Fibroblast of pulmonary artery (primary cell): ENCODE measurements at regions not wholly inside any gene's neighbourhood (a gene's known extent, or its start where the extent isn't known, plus 50 kb on each side); places are given as distances from the start of the nearest gene placed in this dataset.

ENCODE experiments used
- DNase-seq: peaks from one replicate; pipeline ENCODE4 v3.0.0-alpha.2; 2010; ENCODE audit warnings: low read depth
- H3K4me3 ChIP-seq: replicated peaks from 2 replicates; pipeline ENCODE4 v1.5.1; 2011; ENCODE audit warnings: low read depth, mild to moderate bottlenecking, control low read depth, low read length, moderate library complexity
- TF ChIP-seq, protein P1 (sequence below): IDR thresholded peaks from 2 replicates; pipeline ENCODE4 v1.5.1; 2011; ENCODE audit warnings: mild to moderate bottlenecking, control low read depth, low read length, inconsistent platforms; ENCODE audit errors: missing control alignments

DNA sequence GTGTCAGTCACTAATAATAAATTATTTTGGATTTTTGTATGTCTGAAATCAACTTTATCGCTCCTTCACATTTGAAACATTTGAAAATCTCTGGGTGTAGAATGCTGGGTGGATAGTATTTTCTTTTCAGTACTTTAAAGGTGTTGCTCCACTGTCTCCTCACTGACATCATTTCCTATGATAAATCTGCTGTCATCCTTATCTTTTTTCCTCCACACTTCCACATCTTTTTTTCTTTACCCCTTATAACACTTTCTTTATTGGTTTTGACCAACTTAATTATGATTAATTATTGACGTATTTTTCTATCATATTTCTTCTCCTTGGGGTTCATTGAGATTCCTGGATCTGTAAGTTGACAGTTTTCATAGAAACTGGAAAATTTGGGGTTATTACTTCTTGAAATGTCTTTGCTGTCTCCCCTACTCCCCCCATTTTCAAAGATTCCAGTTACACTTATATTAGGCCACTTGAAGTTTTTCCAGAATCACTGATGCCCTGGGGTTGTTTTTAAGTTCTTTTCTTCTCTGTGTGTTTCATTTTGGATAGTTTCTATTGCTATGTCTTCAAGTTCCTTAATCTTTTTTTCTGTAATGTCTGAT, 177.5 kb upstream of the DIO3 start:
- DNase-seq = no peak
- no peak overlapping the region for H3K4me3 ChIP-seq
- TF ChIP-seq, protein P1, sequence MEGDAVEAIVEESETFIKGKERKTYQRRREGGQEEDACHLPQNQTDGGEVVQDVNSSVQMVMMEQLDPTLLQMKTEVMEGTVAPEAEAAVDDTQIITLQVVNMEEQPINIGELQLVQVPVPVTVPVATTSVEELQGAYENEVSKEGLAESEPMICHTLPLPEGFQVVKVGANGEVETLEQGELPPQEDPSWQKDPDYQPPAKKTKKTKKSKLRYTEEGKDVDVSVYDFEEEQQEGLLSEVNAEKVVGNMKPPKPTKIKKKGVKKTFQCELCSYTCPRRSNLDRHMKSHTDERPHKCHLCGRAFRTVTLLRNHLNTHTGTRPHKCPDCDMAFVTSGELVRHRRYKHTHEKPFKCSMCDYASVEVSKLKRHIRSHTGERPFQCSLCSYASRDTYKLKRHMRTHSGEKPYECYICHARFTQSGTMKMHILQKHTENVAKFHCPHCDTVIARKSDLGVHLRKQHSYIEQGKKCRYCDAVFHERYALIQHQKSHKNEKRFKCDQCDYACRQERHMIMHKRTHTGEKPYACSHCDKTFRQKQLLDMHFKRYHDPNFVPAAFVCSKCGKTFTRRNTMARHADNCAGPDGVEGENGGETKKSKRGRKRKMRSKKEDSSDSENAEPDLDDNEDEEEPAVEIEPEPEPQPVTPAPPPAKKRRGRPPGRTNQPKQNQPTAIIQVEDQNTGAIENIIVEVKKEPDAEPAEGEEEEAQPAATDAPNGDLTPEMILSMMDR = no peak

DNA sequence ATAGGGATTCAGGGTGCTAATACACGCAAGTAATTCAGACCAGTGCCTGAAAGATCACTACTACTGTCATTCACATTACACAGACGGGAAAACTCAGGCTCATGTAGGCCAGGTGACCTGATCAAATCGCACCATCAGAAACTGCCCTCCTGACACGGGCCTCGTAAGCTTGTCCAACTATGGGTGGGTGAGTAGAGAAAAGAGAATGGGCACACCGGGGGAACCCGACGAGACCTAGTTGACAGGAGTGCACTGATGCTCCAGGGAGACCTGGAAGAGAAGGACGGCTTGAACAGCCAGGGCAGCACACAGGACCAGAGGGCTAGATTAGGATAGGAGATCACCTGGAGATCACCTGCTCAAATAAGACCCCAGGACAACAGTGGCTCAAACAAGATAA, 166.9 kb upstream of the DIO3 start:
- TF ChIP-seq, protein P1 = no peak
- H3K4me3 ChIP-seq = no peak overlapping the region
- DNase-seq = no peak

DNA sequence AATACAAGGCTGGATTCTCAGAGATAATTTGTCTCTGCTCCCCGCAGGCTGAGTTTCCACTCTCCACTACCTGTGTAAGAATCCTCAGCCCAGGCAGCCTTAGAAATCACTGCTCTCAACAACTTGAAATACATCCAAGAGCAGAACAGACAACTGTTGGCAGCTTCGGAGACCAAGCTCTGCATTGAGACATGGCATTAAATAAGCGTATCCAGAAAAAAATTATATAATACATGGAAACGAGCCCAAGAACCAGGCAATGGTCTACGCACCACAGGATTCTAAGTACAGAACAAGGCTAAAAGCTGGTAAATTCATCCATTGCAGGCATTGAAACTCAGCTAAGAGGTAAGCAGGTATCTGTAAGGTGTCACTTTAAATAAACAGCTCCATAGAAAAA, 165.5 kb upstream of the DIO3 start:
- TF ChIP-seq, protein P1 = no peak
- no peak overlapping the region for H3K4me3 ChIP-seq
- DNase-seq = no peak

DNA sequence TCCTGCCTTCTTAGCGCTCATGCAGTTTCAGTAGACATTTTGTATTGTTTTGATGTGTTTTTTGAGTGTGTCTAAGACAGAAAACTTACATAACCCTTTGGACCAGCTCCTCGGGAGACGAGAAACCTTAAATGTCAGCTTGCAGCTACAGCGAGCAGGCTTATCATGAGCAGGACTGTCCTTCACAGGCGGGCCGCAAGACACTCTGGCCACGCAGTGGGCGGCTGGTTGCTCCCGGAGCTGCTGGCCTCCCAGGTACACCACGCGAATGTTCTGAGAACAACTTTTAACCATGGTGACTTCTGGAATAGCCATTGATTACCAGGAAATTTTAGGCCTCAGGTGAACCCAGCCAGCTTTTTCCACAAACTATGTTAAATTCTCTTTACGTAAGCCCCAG, 164.1 kb upstream of the DIO3 start:
- no peak for DNase-seq
- H3K4me3 ChIP-seq = no peak overlapping the region
- TF ChIP-seq, protein P1 = no peak

DNA sequence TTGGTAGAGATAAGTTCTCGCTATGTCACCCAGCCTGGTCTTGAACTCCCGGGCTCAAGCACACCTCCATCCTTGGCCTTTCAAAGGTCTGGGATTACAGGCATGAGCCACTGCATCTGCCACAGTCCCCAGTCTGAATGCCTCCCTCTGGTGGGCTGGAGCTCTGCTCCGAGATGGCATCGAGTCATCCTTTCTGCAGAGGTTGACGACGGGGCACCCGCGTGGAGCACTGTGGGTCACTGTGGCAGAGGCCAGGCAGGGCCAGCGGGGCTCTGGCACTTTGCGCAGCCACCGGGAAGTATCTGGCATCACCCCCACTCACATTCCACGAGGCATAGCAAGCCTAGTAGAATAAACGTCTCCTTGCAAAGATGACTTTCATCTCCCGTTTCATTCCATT, 163.3 kb upstream of the DIO3 start:
- no peak for DNase-seq
- no peak overlapping the region for H3K4me3 ChIP-seq
- TF ChIP-seq, protein P1 = no peak

DNA sequence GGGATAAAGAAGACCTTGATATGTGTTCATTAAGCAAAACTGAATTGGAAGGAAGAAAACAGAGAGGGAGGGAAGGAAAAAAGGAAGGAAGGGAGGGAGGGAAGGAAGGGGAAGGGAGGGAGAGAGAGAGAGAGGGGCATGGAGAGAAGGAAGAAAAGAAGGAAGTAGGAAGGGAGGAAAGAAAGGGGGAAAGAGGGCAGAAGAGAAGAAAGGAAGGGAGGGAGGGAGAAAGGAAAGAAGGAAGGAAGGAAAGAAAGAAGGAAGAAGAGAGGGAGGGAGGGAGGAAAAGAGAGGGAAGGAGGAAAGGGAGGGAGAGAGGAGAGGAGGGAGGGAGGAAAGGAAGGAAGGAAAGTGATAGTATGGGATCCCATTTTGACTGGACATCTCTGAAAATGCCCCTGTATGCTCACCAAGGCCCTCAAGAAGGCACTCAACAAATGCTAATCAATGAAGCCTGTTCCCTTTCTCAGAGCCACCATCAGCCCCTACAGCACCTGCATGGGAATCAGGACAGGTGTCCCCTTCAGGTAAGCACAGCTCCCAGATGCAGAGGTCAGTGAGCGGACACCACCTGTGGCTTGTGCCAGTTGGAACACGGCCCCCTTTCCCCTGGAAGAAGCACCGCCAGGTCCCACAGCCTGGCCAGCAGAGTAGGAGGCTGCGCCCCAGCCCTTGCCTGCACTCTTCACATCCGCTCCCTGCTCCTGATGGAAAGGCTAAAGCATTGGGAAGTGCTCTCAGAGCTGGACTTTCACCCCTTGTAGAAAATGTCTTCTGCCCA, 161.4 kb upstream of the DIO3 start:
- no peak for DNase-seq
- no peak overlapping the region for H3K4me3 ChIP-seq
- TF ChIP-seq, protein P1 = no peak

DNA sequence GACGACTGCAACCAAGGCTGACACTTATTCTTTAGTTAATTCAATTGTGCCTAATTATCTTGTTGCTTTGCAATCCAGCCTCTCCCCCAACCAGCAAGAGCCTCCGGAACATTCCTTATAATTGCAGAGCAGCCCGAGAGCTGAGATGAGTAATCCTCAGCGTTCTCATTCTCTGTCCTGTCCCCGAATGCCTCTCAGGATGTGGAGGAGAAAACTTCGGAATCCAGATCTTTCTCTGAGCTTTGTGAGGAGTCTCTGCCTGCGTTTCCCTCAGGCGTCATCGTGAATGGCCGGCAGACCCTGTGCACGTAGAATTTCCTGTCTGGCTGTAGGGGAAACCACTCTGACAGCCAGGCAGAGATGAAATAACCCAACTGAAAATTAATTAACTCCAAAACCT, 160.5 kb upstream of the DIO3 start:
- DNase-seq = peak; percentile 32
- TF ChIP-seq, protein P1 = no peak

More for the DNA sequence above, 160.5 kb upstream of the DIO3 start:
- H3K4me3 ChIP-seq = no peak overlapping the region
